Neural progenitor cell (in vitro differentiated cells): ENCODE measurements at regions not wholly inside any gene's neighbourhood (a gene's known extent, or its start where the extent isn't known, plus 50 kb on each side); places are given as distances from the start of the nearest gene placed in this dataset.

Source experiments
- DNase-seq: peaks from one replicate; pipeline ENCODE4 v3.0.0-alpha.2; 2016; ENCODE audit warnings: low spot score
- H2AFZ ChIP-seq: fragments of 200-600 bp; sonication (generic); replicated peaks from 2 replicates; pipeline ENCODE4 v1.6.1; 2016; ENCODE audit warnings: antibody characterized with exemption
- H3F3A ChIP-seq: fragments of 200-600 bp; sonication (generic); 2 replicates; pipeline ENCODE4 v1.6.1; 2016; ENCODE audit warnings: antibody characterized with exemption, low read depth
- H3K27ac ChIP-seq: fragments of 200-600 bp; sonication (generic); 2 replicates; pipeline ENCODE4 v1.5.1; 2016; ENCODE audit warnings: mild to moderate bottlenecking
- H3K27me3 ChIP-seq: fragments of 200-600 bp; sonication (generic); 2 replicates; pipeline ENCODE4 v1.6.1; 2016; ENCODE audit warnings: mild to moderate bottlenecking, moderate library complexity
- H3K36me3 ChIP-seq: fragments of 200-600 bp; sonication (generic); 2 replicates; pipeline ENCODE4 v1.5.1; 2016
- H3K4me1 ChIP-seq: fragments of 200-600 bp; sonication (generic); 2 replicates; pipeline ENCODE4 v1.6.1; 2016; ENCODE audit warnings: mixed run types
- H3K4me2 ChIP-seq: fragments of 200-600 bp; sonication (generic); 2 replicates; pipeline ENCODE4 v1.6.1; 2016
- H3K4me3 ChIP-seq: fragments of 200-600 bp; sonication (generic); 2 replicates; pipeline ENCODE4 v1.5.1; 2016
- H3K79me2 ChIP-seq: fragments of 200-600 bp; sonication (generic); 2 replicates; pipeline ENCODE4 v1.6.1; 2016; ENCODE audit warnings: low read depth
- H3K9ac ChIP-seq: fragments of 200-600 bp; sonication (generic); 2 replicates; pipeline ENCODE4 v1.6.1; 2016
- H3K9me3 ChIP-seq: fragments of 200-600 bp; sonication (generic); 2 replicates; pipeline ENCODE4 v1.5.1; 2016; ENCODE audit warnings: low read depth
- H4K20me1 ChIP-seq: fragments of 200-600 bp; sonication (generic); 2 replicates; pipeline ENCODE4 v1.6.1; 2016; ENCODE audit warnings: low read depth
- H3K27ac Mint-ChIP-seq: 3 replicates; pipeline ENCODE4 v1.8.0; 2021; ENCODE audit warnings: mixed read lengths
- H3K27me3 Mint-ChIP-seq: 2 replicates; pipeline ENCODE4 v1.8.0; 2022; ENCODE audit warnings: low read depth, mild to moderate bottlenecking, inconsistent platforms, moderate library complexity, mixed read lengths; ENCODE audit not compliant: insufficient read depth
- H3K36me3 Mint-ChIP-seq: 3 replicates; pipeline ENCODE4 v1.8.0; 2021; ENCODE audit warnings: mixed read lengths
- H3K4me1 Mint-ChIP-seq: 3 replicates; pipeline ENCODE4 v1.8.0; 2021; ENCODE audit warnings: mixed read lengths
- H3K4me3 Mint-ChIP-seq: 3 replicates; pipeline ENCODE4 v1.8.0; 2021; ENCODE audit warnings: mild to moderate bottlenecking, moderate library complexity, mixed read lengths
- H3K9me3 Mint-ChIP-seq: 3 replicates; pipeline ENCODE4 v1.8.0; 2020; ENCODE audit warnings: mixed read lengths
- EZH2 ChIP-seq: fragments of 200-600 bp; sonication (generic); IDR thresholded peaks from 2 replicates; pipeline ENCODE4 v1.6.1; 2017; ENCODE audit warnings: antibody characterized with exemption, mild to moderate bottlenecking, moderate library complexity
- EZH2phosphoT487 ChIP-seq: fragments of 200-600 bp; sonication (generic); IDR thresholded peaks from 2 replicates; pipeline ENCODE4 v1.6.1; 2017; ENCODE audit warnings: antibody characterized with exemption
- TF ChIP-seq, protein P1 (sequence below): fragments of 200-600 bp; sonication (generic); IDR thresholded peaks from 2 replicates; pipeline ENCODE4 v1.5.1; 2017; ENCODE audit warnings: antibody characterized with exemption, mild to moderate bottlenecking

- no peaks in the 10 kb centered on the region for H3K36me3 ChIP-seq
- Mint-ChIP-seq H3K27me3 (peaks cover 11% of the 10 kb centered on the region), H3K4me3 (no peak overlapping the region), H3K4me1 (peaks cover 7% of the 10 kb centered on the region), H3K36me3 (no peaks in the 10 kb centered on the region), H3K27ac (no peak overlapping the region), H3K9me3 (peaks cover 3% of the 10 kb centered on the region)
- H3K9ac ChIP-seq = no peak overlapping the region
- no peak overlapping the region for H3K4me2 ChIP-seq
- no peaks in the 10 kb centered on the region for H3F3A ChIP-seq
- no peaks in the 10 kb centered on the region for H3K9me3 ChIP-seq
- H3K79me2 ChIP-seq = no peaks in the 10 kb centered on the region
- H3K4me3 ChIP-seq = no peak overlapping the region
- H3K4me1 ChIP-seq = peaks cover 13% of the 10 kb centered on the region
- H3K27me3 ChIP-seq = no peaks in the 10 kb centered on the region
- no peak overlapping the region for H3K27ac ChIP-seq
- DNase-seq = no peak
- H4K20me1 ChIP-seq = no peaks in the 10 kb centered on the region
- H2AFZ ChIP-seq = no peak overlapping the region
- no peak for TF ChIP-seq EZH2
- TF ChIP-seq, protein P1, sequence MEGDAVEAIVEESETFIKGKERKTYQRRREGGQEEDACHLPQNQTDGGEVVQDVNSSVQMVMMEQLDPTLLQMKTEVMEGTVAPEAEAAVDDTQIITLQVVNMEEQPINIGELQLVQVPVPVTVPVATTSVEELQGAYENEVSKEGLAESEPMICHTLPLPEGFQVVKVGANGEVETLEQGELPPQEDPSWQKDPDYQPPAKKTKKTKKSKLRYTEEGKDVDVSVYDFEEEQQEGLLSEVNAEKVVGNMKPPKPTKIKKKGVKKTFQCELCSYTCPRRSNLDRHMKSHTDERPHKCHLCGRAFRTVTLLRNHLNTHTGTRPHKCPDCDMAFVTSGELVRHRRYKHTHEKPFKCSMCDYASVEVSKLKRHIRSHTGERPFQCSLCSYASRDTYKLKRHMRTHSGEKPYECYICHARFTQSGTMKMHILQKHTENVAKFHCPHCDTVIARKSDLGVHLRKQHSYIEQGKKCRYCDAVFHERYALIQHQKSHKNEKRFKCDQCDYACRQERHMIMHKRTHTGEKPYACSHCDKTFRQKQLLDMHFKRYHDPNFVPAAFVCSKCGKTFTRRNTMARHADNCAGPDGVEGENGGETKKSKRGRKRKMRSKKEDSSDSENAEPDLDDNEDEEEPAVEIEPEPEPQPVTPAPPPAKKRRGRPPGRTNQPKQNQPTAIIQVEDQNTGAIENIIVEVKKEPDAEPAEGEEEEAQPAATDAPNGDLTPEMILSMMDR = no peak
- TF ChIP-seq EZH2phosphoT487 = no peak
Measured at GRCh38 chr7:411677-412312, 107.9 kb downstream of the PDGFA start.

GRCh38 chr7:412313-412710 lies 107.3 kb downstream of the PDGFA start:
- Histone ChIP-seq H3K4me2 (no peak overlapping the region), H3K4me3 (no peak overlapping the region), H2AFZ (no peak overlapping the region), H3K79me2 (no peaks in the 10 kb centered on the region), H3F3A (no peaks in the 10 kb centered on the region), H3K9me3 (no peaks in the 10 kb centered on the region), H3K27ac (no peak overlapping the region), H3K36me3 (no peaks in the 10 kb centered on the region), H3K27me3 (no peaks in the 10 kb centered on the region), H3K9ac (no peak overlapping the region), H3K4me1 (peaks cover 13% of the 10 kb centered on the region), H4K20me1 (no peaks in the 10 kb centered on the region)
- H3K4me3 Mint-ChIP-seq = no peak overlapping the region
- no peaks in the 10 kb centered on the region for H3K36me3 Mint-ChIP-seq
- TF ChIP-seq EZH2phosphoT487 = no peak
- TF ChIP-seq, protein P1 = no peak
- no peak for TF ChIP-seq EZH2
- no peak for DNase-seq
- H3K27me3 Mint-ChIP-seq = peaks cover 11% of the 10 kb centered on the region
- peaks cover 7% of the 10 kb centered on the region for H3K4me1 Mint-ChIP-seq
- peaks cover 1% of the 10 kb centered on the region for H3K9me3 Mint-ChIP-seq
- H3K27ac Mint-ChIP-seq = peak overlapping the region; percentile 76

DNA sequence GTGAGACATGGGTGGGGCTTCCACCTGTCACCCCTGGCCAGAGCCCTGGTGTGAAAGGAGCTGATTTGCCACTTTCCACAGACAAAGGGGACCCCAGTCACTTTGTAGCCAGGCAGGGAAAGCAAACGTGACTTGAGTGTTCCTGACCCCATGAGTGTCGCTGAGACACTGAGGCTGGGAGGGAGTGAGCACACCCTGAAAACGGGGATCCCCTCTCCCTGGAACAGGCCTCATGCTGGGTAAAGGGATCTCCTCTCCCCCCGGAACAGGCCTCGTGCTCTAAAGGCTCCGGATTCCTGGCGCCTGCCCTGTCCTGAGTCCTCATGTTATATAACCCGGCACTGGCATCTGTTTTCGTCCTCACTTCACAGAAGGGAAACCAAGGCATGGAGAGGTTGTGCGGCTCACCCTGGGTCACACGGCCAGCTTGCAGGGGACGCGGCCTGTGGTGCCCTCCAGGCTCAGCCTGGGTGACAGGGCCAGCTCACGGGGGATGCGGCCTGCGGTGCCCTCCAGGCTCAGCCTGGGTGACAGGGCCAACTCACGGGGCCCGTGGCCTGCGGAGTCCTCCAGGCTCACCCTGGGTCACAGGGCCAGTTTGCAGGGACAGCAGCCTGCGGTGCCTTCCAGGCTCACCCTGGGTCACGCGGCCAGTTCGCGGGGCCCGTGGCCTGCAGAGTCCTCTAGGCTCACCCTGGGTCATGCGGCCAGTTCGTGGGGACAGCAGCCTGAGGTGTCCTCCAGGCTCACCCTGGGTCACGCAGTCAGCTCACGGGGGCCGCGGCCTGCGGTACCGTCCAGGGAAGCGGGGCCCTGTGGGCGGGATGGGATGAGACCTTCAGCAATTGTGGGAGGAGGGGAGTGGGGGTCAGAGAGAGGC lies 104.7 kb downstream of the PDGFA start:
- Histone ChIP-seq H3K4me2 (no peak overlapping the region), H3K79me2 (no peaks in the 10 kb centered on the region), H3F3A (no peaks in the 10 kb centered on the region), H3K9me3 (no peaks in the 10 kb centered on the region), H3K27ac (no peak overlapping the region), H4K20me1 (no peaks in the 10 kb centered on the region), H3K27me3 (no peaks in the 10 kb centered on the region), H3K9ac (no peak overlapping the region), H2AFZ (no peak overlapping the region), H3K4me3 (no peak overlapping the region), H3K36me3 (no peaks in the 10 kb centered on the region), H3K4me1 (peaks cover under 1% of the 10 kb centered on the region)
- H3K4me3 Mint-ChIP-seq = no peak overlapping the region
- TF ChIP-seq EZH2 = no peak
- no peak for TF ChIP-seq EZH2phosphoT487
- TF ChIP-seq, protein P1 = no peak
- H3K27ac Mint-ChIP-seq = no peak overlapping the region
- no peaks in the 10 kb centered on the region for H3K4me1 Mint-ChIP-seq
- peaks cover 2% of the 10 kb centered on the region for H3K36me3 Mint-ChIP-seq
- H3K9me3 Mint-ChIP-seq = peaks cover 10% of the 10 kb centered on the region
- H3K27me3 Mint-ChIP-seq = peaks cover 9% of the 10 kb centered on the region
- DNase-seq = no peak
